Tibial artery (tissue), 4 donors: ENCODE measurements at regions not wholly inside any gene's neighbourhood (a gene's known extent, or its start where the extent isn't known, plus 50 kb on each side); places are given as distances from the start of the nearest gene placed in this dataset.
"Not testable (repeated sequence)": the region's sequence is repeated elsewhere in the genome, so short reads cannot be mapped to it uniquely, and the experiment has no call there.

Source experiments
- DNase-seq, 2 donors: peaks; one replicate each; pipeline ENCODE4 v3.0.0-alpha.2; 2019
- H3K27ac ChIP-seq, 2 donors: fragments of 200-600 bp; sonication (generic) in 1 of 2; 1 replicate in 1 of 2; 2 replicates in 1 of 2; pipeline ENCODE4 v1.5.1; 2018 to 2019; ENCODE audit warnings: mild to moderate bottlenecking in 1 of 2
- H3K27me3 ChIP-seq, 2 donors: fragments of 200-600 bp; sonication (generic) in 1 of 2; one replicate each; pipeline versions ENCODE4 v1.5.1 to v1.6.0; 2016 to 2019
- H3K36me3 ChIP-seq, 3 donors: fragments of 200-600 bp; sonication (generic) in 2 of 3; one replicate each; pipeline ENCODE4 v1.5.1; 2016 to 2019; ENCODE audit warnings: mild to moderate bottlenecking in 2 of 3
- H3K4me1 ChIP-seq, 4 donors: fragments of 200-600 bp; sonication (generic) in 2 of 4; 1 replicate in 3 of 4; 2 replicates in 1 of 4; pipeline ENCODE4 v1.5.1; 2016 to 2019
- H3K4me3 ChIP-seq, 2 donors: fragments of 200-600 bp; sonication (generic) in 1 of 2; 1 replicate in 1 of 2; 2 replicates in 1 of 2; pipeline ENCODE4 v1.5.1; 2018 to 2019; ENCODE audit warnings: mild to moderate bottlenecking in 2 of 2
- H3K9me3 ChIP-seq, 3 donors: fragments of 200-600 bp; sonication (generic) in 1 of 3; one replicate each; pipeline ENCODE4 v1.5.1; 2016 to 2019
- intact Hi-C: fragments of 100-400 bp; cut with DNase I; formaldehyde crosslinking; loops from one replicate; pipeline ENCODE4 v1.15.0; 2023; ENCODE audit warnings: low total_unique reads

GRCh38 chr1:120357046-120357445 lies 57.8 kb upstream of the NBPF8 start:
- H3K27ac ChIP-seq, H3K36me3 ChIP-seq, H3K27me3 ChIP-seq, H3K9me3 ChIP-seq, H3K4me1 ChIP-seq, intact Hi-C loops, H3K4me3 ChIP-seq: not testable (repeated sequence)
- peak in 1 of 2 donors; percentile 62 for DNase-seq

GRCh38 chr1:120356170-120356569 lies 58.7 kb upstream of the NBPF8 start:
- H3K27ac ChIP-seq, intact Hi-C loops, H3K27me3 ChIP-seq, H3K36me3 ChIP-seq, H3K9me3 ChIP-seq, H3K4me3 ChIP-seq, H3K4me1 ChIP-seq: not testable (repeated sequence)
- DNase-seq: peak in 1 of 2 donors; percentile 17

- Histone ChIP-seq H3K4me3 (peak overlapping the region; percentile 38 to 47), H3K27ac (peak overlapping the region; percentile 65 to 77)
- intact Hi-C loops: not testable (repeated sequence)
Observed at GRCh38 chr1:120354618-120355184, 60.1 kb upstream of the NBPF8 start.

DNA sequence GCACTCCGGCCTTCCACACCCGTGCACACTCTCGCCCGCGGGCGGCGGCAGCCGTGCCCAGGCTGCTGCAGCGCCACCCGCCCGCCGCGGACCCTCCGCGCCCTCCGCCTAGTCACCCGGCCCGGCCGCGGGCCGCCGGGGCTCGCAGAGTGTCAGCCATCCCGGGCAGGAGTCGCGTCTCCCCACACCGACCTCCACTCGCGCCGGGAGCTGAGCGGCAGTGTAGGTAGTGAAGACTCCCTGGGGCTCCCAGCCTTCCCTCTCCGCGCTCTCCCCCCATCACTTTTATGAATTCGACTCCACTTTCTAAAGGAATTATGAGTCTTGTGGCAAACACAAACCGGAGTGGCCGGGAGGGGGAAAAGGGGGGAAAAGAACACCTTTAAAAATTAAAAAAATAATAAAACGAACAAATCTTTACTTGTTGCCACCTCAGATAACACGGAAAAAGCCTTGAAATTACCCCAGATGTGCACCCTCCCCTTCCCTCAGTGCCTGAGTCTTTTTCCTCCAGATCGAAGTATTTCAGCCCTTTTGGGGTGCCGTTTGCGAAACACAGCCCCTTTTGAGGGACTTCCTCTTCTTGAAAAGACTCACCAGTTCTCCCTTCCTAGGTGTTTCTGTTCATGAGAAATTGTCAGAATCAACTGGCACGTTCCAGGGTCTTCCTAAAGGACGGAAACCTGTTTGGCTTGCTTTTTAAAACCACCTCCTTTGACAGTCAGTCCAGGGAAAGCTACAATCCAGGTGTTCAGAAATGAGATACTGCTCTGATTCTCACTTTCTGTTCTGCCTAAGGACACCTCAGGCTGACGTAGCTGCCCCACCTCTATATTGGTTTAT lies 72.4 kb upstream of the NBPF8 start:
- intact Hi-C loops, H3K4me1 ChIP-seq, H3K9me3 ChIP-seq, H3K36me3 ChIP-seq, H3K27me3 ChIP-seq: not testable (repeated sequence)
- DNase-seq: peak in 1 of 2 donors; percentile 19
- peak overlapping the region; percentile 50 to 86 for H3K27ac ChIP-seq
- H3K4me3 ChIP-seq: peak overlapping the region; percentile 59 to 60

More at GRCh38 chr1:120354618-120355184, 60.1 kb upstream of the NBPF8 start:
- peak; percentile 62 to 83 for DNase-seq
- H3K4me1 ChIP-seq, H3K27me3 ChIP-seq, H3K36me3 ChIP-seq, H3K9me3 ChIP-seq: not testable (repeated sequence)

- H3K9me3 ChIP-seq, intact Hi-C loops, H3K27me3 ChIP-seq, H3K4me1 ChIP-seq, H3K36me3 ChIP-seq: not testable (repeated sequence)
- peak overlapping the region; percentile 59 to 60 for H3K4me3 ChIP-seq
- H3K27ac ChIP-seq: peak overlapping the region; percentile 78 to 86
- DNase-seq: peak; percentile 57 to 61
Observed at GRCh38 chr1:120341756-120342155, 73.1 kb upstream of the NBPF8 start.

DNA sequence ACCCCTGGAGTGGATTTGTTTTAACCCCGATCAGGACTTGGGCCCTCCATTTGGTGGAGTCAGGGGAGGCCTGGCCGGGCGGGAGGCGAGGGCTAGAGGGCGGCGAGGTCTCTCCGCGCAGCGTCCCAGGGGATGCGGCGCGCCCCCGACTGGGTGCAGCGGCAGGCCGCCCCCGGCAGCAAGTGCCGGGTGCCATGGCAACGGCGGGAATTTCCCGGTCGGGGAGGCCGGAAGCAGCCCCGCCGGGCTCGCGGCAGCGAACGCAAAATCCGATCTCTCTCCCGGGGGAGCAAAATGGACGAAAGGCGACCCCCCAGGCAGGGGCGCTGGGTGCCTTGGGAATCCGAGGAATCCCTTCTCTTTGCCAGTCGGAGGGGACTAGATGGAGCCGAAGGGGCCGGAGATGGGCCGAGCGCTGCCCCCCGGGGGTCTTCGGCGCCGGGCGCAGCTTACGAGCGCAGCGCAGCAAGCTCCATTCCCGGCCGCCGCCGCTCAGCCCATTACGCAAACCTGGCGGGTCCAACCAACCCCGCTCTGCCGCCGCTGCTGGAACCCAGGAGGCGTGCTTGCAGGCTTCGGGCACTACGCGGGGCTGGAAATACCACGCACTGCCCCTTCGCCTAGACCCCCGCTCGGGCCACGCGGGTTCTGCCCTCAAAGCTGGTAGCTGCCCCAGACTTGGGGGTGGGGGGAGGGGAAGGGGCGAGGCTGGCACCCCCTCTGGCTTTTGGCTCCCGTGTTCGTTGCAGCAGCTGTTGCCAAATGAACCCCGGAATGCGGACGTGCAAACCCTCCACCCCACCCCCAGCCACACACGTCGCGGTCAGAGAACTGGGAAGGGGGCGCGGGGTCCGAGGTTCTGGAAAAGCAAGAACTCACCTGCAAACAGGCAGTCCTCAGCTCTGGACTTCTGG lies 73.7 kb upstream of the NBPF8 start:
- H3K4me1 ChIP-seq, H3K27me3 ChIP-seq, H3K36me3 ChIP-seq, intact Hi-C loops, H3K9me3 ChIP-seq: not testable (repeated sequence)
- Histone ChIP-seq H3K27ac (peak overlapping the region; percentile 78 to 86), H3K4me3 (peak overlapping the region; percentile 59 to 60)
- DNase-seq: peak; percentile 17 to 64

DNA sequence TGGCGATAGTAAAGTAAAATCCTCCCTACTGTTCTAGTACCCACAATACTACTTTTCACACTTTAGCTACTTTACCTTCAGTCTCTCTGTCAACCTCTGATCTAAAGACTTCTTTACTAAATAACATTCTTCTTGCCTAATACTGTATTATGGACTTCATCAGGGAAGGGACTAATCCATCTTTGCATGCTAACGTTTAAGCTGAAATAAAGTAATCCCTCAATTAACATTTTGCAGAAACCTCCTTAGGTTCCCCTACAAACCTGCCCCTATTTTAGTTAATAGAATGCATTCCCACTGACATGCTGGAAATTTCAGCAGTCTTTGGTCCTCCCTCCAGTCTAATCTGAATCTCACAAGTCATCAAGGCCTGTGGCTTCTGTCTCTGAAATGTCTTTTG lies 99.1 kb upstream of the NBPF8 start:
- intact Hi-C loops, H3K4me3 ChIP-seq, H3K27me3 ChIP-seq, H3K9me3 ChIP-seq, DNase-seq, H3K36me3 ChIP-seq, H3K4me1 ChIP-seq, H3K27ac ChIP-seq: not testable (repeated sequence)

- H3K4me3 ChIP-seq, H3K4me1 ChIP-seq, DNase-seq, H3K27ac ChIP-seq, H3K9me3 ChIP-seq, H3K27me3 ChIP-seq, H3K36me3 ChIP-seq, intact Hi-C loops: not testable (repeated sequence)
Observed at GRCh38 chr1:120311930-120312329, 102.9 kb upstream of the NBPF8 start.

GRCh38 chr1:120308940-120309578 lies 105.8 kb upstream of the NBPF8 start:
- H3K27me3 ChIP-seq, H3K27ac ChIP-seq, H3K4me1 ChIP-seq, H3K4me3 ChIP-seq, DNase-seq, H3K9me3 ChIP-seq, H3K36me3 ChIP-seq, intact Hi-C loops: not testable (repeated sequence)

- H3K36me3 ChIP-seq, H3K4me1 ChIP-seq, H3K27me3 ChIP-seq, intact Hi-C loops, H3K9me3 ChIP-seq, H3K4me3 ChIP-seq, H3K27ac ChIP-seq, DNase-seq: not testable (repeated sequence)
Observed at GRCh38 chr1:120305046-120305445, 109.8 kb upstream of the NBPF8 start.

DNA sequence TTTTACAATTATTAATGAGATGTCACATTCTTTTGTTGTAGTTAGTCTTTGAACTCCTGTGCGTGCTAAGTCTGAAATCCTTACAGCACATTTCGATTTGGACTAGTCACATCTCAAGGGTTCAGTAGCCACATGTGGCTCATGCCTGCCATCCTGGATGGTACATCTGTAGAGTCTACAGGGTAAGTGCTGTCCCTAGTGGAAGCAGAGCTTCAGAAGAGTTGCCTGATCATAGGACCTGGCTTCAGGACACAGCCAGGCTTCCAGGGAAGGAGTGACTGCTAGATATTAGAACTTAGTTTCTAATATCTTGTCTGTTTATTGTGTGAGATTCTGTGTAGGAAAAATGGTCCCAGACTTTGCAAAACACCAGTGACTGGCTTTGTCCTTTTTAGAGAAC lies 110.5 kb upstream of the NBPF8 start:
- H3K27me3 ChIP-seq, intact Hi-C loops: not testable (repeated sequence)

DNA sequence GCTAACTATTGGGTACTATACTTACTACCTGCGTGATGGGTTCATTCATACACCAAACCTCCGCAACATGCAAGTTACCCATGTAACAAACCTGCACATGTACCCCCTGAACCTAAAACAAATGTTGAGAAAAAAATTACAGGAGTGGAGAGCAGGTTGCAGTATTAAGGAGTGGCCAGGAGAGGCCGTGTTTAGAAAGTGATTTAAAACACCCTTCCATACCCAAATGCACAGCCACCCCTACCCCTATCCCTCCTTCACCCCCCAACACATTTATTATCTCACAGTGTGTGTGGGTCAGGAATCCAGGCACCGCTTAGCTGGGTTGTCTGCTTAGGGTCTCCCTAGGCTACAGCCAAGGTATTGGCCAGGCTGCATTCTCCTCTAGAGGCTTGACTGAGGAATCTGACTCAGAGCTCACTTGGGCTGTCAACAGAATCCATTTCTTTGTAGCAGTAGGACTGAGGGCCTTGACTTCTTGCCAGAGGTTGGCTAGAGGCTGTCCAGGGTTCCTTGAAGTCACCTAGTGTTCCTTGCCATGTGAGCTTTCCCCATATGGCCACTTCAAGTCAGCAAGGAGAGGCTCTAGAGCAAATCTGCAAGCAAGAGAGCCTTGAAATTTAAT lies 115.3 kb upstream of the NBPF8 start:
- H3K27ac ChIP-seq, intact Hi-C loops: not testable (repeated sequence)

More for the DNA sequence above, 110.5 kb upstream of the NBPF8 start:
- not testable (repeated sequence) for H3K4me1 ChIP-seq, H3K4me3 ChIP-seq, H3K9me3 ChIP-seq, DNase-seq, H3K27ac ChIP-seq, H3K36me3 ChIP-seq

DNA sequence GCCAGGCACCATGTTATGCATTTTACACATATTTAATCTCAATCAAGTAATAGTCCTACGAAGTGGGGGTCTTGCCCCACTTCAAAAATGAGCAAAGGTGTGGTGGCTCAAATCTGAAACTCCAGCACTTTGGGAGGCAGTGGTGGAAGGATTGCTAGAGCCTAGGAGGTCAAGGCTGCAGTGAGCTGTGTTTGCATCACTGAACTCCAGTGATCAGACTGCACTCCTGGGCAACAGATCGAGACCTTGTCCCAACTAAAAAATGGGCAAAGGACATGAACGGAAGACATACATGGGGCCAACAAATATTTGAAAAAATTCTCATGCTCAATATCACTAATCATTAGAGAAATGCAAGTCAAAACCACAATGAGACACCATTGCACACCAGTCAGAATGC lies 116.3 kb upstream of the NBPF8 start:
- H3K9me3 ChIP-seq, H3K4me3 ChIP-seq, H3K36me3 ChIP-seq, H3K4me1 ChIP-seq, H3K27me3 ChIP-seq, DNase-seq, intact Hi-C loops, H3K27ac ChIP-seq: not testable (repeated sequence)

More for the DNA sequence above, 115.3 kb upstream of the NBPF8 start:
- not testable (repeated sequence) for H3K9me3 ChIP-seq, H3K4me1 ChIP-seq, H3K36me3 ChIP-seq, DNase-seq, H3K27me3 ChIP-seq, H3K4me3 ChIP-seq
